Mesenchymal stem cell (in vitro differentiated cells and primary cell): ENCODE measurements at regions not wholly inside any gene's neighbourhood (a gene's known extent, or its start where the extent isn't known, plus 50 kb on each side); places are given as distances from the start of the nearest gene placed in this dataset.

Experiments
- DNase-seq: peaks from one replicate; pipeline ENCODE4 v3.0.0-alpha.2; 2013
- H2AFZ ChIP-seq: one replicate; pipeline ENCODE4 v1.6.1; 2013; ENCODE audit warnings: low read depth, mild to moderate bottlenecking, control low read depth, inconsistent platforms, low read length, moderate library complexity
- H2AK5ac ChIP-seq: 2 replicates; pipeline ENCODE4 v1.6.1; 2013; ENCODE audit warnings: low read length, moderate library complexity, mild to moderate bottlenecking, inconsistent platforms; ENCODE audit not compliant: severe bottlenecking
- H2BK120ac ChIP-seq: one replicate; pipeline ENCODE4 v1.6.1; 2013; ENCODE audit warnings: low read depth, mild to moderate bottlenecking, inconsistent platforms, low read length, moderate library complexity
- H2BK12ac ChIP-seq, 2 experiments: one replicate each; pipeline ENCODE4 v1.6.1; 2013; ENCODE audit warnings: inconsistent platforms in 2 of 2, low read length in 2 of 2, mild to moderate bottlenecking in 2 of 2, moderate library complexity in 2 of 2, control low read depth in 1 of 2
- H2BK15ac ChIP-seq: one replicate; pipeline ENCODE4 v1.6.1; 2013; ENCODE audit warnings: mild to moderate bottlenecking, low read depth, inconsistent platforms; ENCODE audit not compliant: poor library complexity, severe bottlenecking
- H2BK5ac ChIP-seq: 2 replicates; pipeline ENCODE4 v1.6.1; 2013; ENCODE audit warnings: low read depth, mild to moderate bottlenecking, low read length, control low read depth, inconsistent platforms; ENCODE audit not compliant: poor library complexity, severe bottlenecking
- H3K14ac ChIP-seq, 2 experiments: one replicate each; pipeline ENCODE4 v1.6.1; 2013; ENCODE audit warnings: inconsistent platforms in 2 of 2, low read length in 2 of 2, control low read depth in 1 of 2, mild to moderate bottlenecking in 1 of 2, moderate library complexity in 1 of 2
- H3K18ac ChIP-seq, 2 experiments: one replicate each; pipeline ENCODE4 v1.6.1; 2013; ENCODE audit warnings: inconsistent platforms in 2 of 2, low read length in 2 of 2, control low read depth in 1 of 2, low read depth in 1 of 2, mild to moderate bottlenecking in 1 of 2
- H3K23ac ChIP-seq, 2 experiments: one replicate each; pipeline ENCODE4 v1.6.1; 2013; ENCODE audit warnings: inconsistent platforms in 2 of 2, low read length in 2 of 2, mild to moderate bottlenecking in 2 of 2, moderate library complexity in 2 of 2, control low read depth in 1 of 2
- H3K27ac ChIP-seq: 2 replicates; pipeline ENCODE4 v1.5.1; 2013; ENCODE audit warnings: mild to moderate bottlenecking, moderate library complexity, low read length, control low read depth, inconsistent platforms; ENCODE audit not compliant: poor library complexity, severe bottlenecking
- H3K27me3 ChIP-seq, 2 experiments: 2 replicates each; pipeline versions ENCODE4 v1.6.1 to v1.7.0; 2013; ENCODE audit warnings: low read length in 2 of 2, mild to moderate bottlenecking in 2 of 2, moderate library complexity in 2 of 2, control low read depth in 1 of 2, inconsistent platforms in 1 of 2; ENCODE audit not compliant: control insufficient read depth in 1 of 2, insufficient read depth in 1 of 2
- H3K36me3 ChIP-seq, 2 experiments: 2 replicates each; pipeline versions ENCODE4 v1.6.1 to v1.7.0; 2013; ENCODE audit warnings: low read length in 2 of 2, control low read depth in 1 of 2, inconsistent platforms in 1 of 2, low read depth in 1 of 2, mild to moderate bottlenecking in 1 of 2; ENCODE audit not compliant: insufficient read depth in 2 of 2, control insufficient read depth in 1 of 2
- H3K4ac ChIP-seq, 2 experiments: one replicate each; pipeline ENCODE4 v1.6.1; 2013; ENCODE audit warnings: inconsistent platforms in 2 of 2, low read length in 2 of 2, mild to moderate bottlenecking in 2 of 2, moderate library complexity in 2 of 2, control low read depth in 1 of 2, low read depth in 1 of 2
- H3K4me1 ChIP-seq: 2 replicates; pipeline ENCODE4 v1.6.1; 2013; ENCODE audit warnings: low read depth, low read length, control low read depth; ENCODE audit not compliant: control insufficient read depth, insufficient read depth
- H3K4me2 ChIP-seq: 2 replicates; pipeline ENCODE4 v1.6.1; 2013; ENCODE audit warnings: low read length, mild to moderate bottlenecking, inconsistent platforms; ENCODE audit not compliant: poor library complexity, severe bottlenecking
- H3K4me3 ChIP-seq, 2 experiments: 2 replicates each; pipeline versions ENCODE4 v1.5.1 to v1.7.0; 2013; ENCODE audit warnings: low read length in 2 of 2, mild to moderate bottlenecking in 2 of 2, control low read depth in 1 of 2, low read depth in 1 of 2; ENCODE audit not compliant: insufficient read depth in 1 of 2
- H3K79me1 ChIP-seq: replicated peaks from 2 replicates; pipeline ENCODE4 v1.6.1; 2013; ENCODE audit warnings: mild to moderate bottlenecking, control low read depth, low read length, inconsistent platforms; ENCODE audit not compliant: poor library complexity, severe bottlenecking
- H3K9ac ChIP-seq: 2 replicates; pipeline ENCODE4 v1.7.0; 2013; ENCODE audit warnings: mild to moderate bottlenecking, low read length, moderate library complexity
- H3K9me3 ChIP-seq: 2 replicates; pipeline ENCODE4 v1.7.0; 2013; ENCODE audit warnings: mild to moderate bottlenecking, low read length; ENCODE audit not compliant: control insufficient read depth
- H4K8ac ChIP-seq: one replicate; pipeline ENCODE4 v1.6.1; 2013; ENCODE audit warnings: inconsistent platforms, mild to moderate bottlenecking, low read length, moderate library complexity
- H4K91ac ChIP-seq: one replicate; pipeline ENCODE4 v1.6.1; 2013; ENCODE audit warnings: mild to moderate bottlenecking, low read length, inconsistent platforms
- whole genome bisulfite sequencing: methylation state at CpG from one replicate; pipeline ENCODE4 v1.1.7; 2013; ENCODE audit warnings: mixed read lengths; 5-methylcytosine and 5-hydroxymethylcytosine counted together

DNA sequence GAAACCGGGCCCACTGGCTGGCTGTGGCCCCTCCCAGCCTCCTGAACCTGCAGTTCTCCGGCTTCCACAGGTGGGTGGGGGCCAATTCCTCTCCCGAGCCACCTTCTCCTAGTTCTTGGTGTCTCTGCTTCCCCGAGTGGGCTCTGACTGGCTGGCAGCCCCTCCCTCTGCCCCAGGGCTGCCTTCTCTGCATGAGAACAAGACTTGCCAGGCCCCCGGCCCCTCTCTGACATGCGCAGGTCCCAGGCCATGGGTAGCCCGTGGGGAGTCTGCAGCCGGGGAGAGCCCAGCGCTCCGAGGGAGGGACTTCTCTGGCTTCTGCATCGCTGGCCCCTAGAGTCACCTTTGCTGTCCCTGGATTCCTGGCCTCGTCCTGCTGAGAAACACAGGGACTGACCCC, 421.7 kb downstream of the IRX2 start:
- H4K91ac ChIP-seq, result no peak overlapping the region
- H3K27me3 ChIP-seq, result no peaks in the 10 kb centered on the region
- no peak overlapping the region for H2AFZ ChIP-seq
- no peak overlapping the region for H3K4me2 ChIP-seq
- no peak overlapping the region for H3K23ac ChIP-seq
- no peak for DNase-seq
- H3K79me1 ChIP-seq, result no peaks in the 10 kb centered on the region
- H4K8ac ChIP-seq, result no peak overlapping the region
- no peak overlapping the region for H3K4me3 ChIP-seq
- 75% methylated on average over 12 of the region's 12 CpGs for WGBS
- H3K18ac ChIP-seq, result no peak overlapping the region
- no peak overlapping the region for H2BK120ac ChIP-seq
- peaks cover 1% of the 10 kb centered on the region for H3K4me1 ChIP-seq
- H3K9me3 ChIP-seq, result no peaks in the 10 kb centered on the region
- H2BK5ac ChIP-seq, result no peak overlapping the region
- H3K27ac ChIP-seq, result no peak overlapping the region
- no peak overlapping the region for H2BK15ac ChIP-seq
- no peak overlapping the region for H3K9ac ChIP-seq
- H3K36me3 ChIP-seq, result no peaks in the 10 kb centered on the region
- no peak overlapping the region for H3K4ac ChIP-seq
- no peak overlapping the region for H2BK12ac ChIP-seq
- no peak overlapping the region for H2AK5ac ChIP-seq
- H3K14ac ChIP-seq, result no peak overlapping the region

DNA sequence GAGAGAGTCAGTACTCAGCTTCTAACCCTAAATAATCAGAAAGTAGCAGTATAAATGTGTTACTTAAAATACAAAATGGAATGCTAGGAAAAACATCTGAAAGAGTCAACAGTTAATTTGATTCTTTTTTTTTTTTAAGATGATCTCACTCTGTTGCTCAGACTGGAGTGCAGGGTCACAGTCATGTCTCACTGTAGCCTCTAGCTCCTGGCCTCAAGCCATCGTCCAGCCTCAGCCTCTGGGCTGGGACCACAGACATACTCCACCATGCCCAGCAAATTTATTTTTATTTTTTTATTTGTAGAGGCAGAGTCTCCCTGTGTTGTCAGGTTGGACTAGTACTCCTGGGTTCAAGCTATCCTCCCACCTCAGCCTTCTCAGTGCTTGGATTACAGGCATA, 424.9 kb downstream of the IRX2 start:
- Histone ChIP-seq H4K91ac (no peak overlapping the region), H4K8ac (no peak overlapping the region), H3K27ac (no peak overlapping the region), H3K4me3 (no peak overlapping the region), H3K14ac (no peak overlapping the region), H3K4me1 (peaks cover 2% of the 10 kb centered on the region), H2BK5ac (no peak overlapping the region), H2AK5ac (no peak overlapping the region), H3K79me1 (no peaks in the 10 kb centered on the region), H3K36me3 (no peaks in the 10 kb centered on the region), H3K4ac (no peak overlapping the region), H3K9ac (no peak overlapping the region), H2AFZ (no peak overlapping the region), H3K27me3 (no peaks in the 10 kb centered on the region), H2BK12ac (no peak overlapping the region), H3K4me2 (no peak overlapping the region), H3K23ac (no peak overlapping the region), H3K18ac (no peak overlapping the region), H3K9me3 (peaks cover 3% of the 10 kb centered on the region), H2BK120ac (no peak overlapping the region), H2BK15ac (no peak overlapping the region)
- 80% methylated on average over 1 of the region's 1 CpG for whole genome bisulfite sequencing
- no peak for DNase-seq

DNA sequence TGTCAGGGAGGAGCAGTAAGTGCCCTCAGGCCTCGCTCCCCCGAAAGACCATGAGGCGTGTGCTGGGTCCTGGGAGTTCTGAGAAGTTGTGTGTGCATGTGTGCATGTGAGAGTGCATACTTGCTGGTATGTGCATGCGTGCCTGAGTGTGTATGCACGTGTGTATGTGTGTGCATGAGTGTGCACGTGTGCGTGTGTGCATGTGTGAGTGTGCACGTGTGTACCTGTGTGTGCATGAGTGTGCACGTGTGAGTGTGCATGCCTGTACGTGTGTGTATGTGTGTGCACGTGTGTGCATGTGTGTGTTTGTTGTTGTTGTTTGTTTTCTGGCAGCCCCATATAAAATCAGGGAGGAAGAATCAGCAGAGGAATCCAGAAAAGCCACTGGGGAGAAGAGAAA, 426.7 kb downstream of the IRX2 start:
- Histone ChIP-seq H3K4me2 (no peak overlapping the region), H3K9ac (no peak overlapping the region), H3K4me1 (peaks cover 2% of the 10 kb centered on the region), H3K4me3 (no peak overlapping the region), H4K91ac (no peak overlapping the region), H2BK120ac (no peak overlapping the region), H2AFZ (no peak overlapping the region), H3K9me3 (peaks cover 3% of the 10 kb centered on the region), H3K23ac (no peak overlapping the region), H3K79me1 (no peaks in the 10 kb centered on the region), H4K8ac (peak overlapping the region; percentile 66), H3K4ac (no peak overlapping the region), H3K27ac (no peak overlapping the region), H3K14ac (no peak overlapping the region), H3K36me3 (no peaks in the 10 kb centered on the region), H2BK12ac (no peak overlapping the region), H2AK5ac (no peak overlapping the region), H3K18ac (no peak overlapping the region), H2BK15ac (no peak overlapping the region), H3K27me3 (no peaks in the 10 kb centered on the region), H2BK5ac (no peak overlapping the region)
- WGBS, result 82% methylated on average over 11 of the region's 11 CpGs
- no peak for DNase-seq

DNA sequence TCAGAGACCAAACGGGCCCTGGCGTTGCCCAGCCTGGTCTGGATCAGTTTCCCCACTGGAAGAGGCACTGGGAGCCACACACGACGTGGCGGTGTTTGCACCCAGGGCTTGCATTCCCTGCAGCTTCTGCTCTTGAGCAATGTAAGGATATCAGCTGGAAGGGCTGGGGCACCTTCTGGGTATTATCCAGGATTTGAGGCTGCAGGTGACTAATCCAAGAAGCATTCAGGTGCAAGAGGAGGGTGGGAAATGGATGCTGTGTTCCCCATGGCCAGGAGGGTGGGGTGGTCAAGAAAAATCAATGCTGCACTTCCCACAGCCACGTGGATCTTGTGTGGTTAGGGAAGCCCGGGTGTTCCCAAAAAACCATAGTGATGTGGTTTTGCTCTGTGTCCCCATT, 430.9 kb downstream of the IRX2 start:
- no peak for DNase-seq
- H3K23ac ChIP-seq, result no peak overlapping the region
- H2BK12ac ChIP-seq, result no peak overlapping the region
- H3K4ac ChIP-seq, result no peak overlapping the region
- no peak overlapping the region for H3K4me3 ChIP-seq
- no peaks in the 10 kb centered on the region for H3K27me3 ChIP-seq
- H3K27ac ChIP-seq, result no peak overlapping the region
- H4K91ac ChIP-seq, result no peak overlapping the region
- no peak overlapping the region for H2BK120ac ChIP-seq
- peaks cover 2% of the 10 kb centered on the region for H3K4me1 ChIP-seq
- no peak overlapping the region for H3K4me2 ChIP-seq
- H3K9ac ChIP-seq, result no peak overlapping the region
- no peak overlapping the region for H2BK5ac ChIP-seq
- H3K14ac ChIP-seq, result no peak overlapping the region
- H2AFZ ChIP-seq, result no peak overlapping the region
- no peak overlapping the region for H3K18ac ChIP-seq
- H2BK15ac ChIP-seq, result no peak overlapping the region
- H2AK5ac ChIP-seq, result no peak overlapping the region
- no peaks in the 10 kb centered on the region for H3K79me1 ChIP-seq
- no peak overlapping the region for H4K8ac ChIP-seq
- H3K36me3 ChIP-seq, result no peaks in the 10 kb centered on the region
- H3K9me3 ChIP-seq, result peaks cover 10% of the 10 kb centered on the region
- WGBS, result 68% methylated on average over 7 of the region's 7 CpGs
